NCI-H748 (cell line): ENCODE measurements at regions not wholly inside any gene's neighbourhood (a gene's known extent, or its start where the extent isn't known, plus 50 kb on each side); places are given as distances from the start of the nearest gene placed in this dataset.
A peak's percentile ranks its signal among the peaks of the same experiment; 100 is the strongest.
"Not testable (repeated sequence)": the region's sequence is repeated elsewhere in the genome, so short reads cannot be mapped to it uniquely, and the experiment has no call there.

Experiments used
- DNase-seq: peaks from one replicate; lab custom pipeline; 2025; ENCODE audit not compliant: unreplicated experiment; lab: John Stamatoyannopoulos, UW

DNA sequence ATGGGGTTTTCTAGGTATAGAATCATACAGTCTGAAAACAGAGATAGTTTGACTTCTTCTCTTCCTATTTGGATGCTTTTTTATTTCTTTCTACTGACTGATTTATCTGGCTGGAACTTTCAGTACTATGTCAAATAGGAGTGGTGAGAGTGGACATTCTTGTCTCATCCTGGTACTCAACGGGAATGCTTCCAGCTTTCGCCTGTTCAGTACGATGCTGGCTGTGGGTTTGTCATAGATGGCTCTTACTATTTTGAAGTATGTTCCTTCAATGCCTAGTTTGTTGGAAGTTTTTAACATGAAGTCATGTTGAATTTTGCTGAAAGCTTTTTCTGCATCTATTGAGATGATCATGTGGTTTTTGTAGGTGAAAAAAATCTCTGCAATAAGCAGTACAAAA is 730.4 kb downstream of the PLCL1 start:
- no peak for DNase-seq

DNA sequence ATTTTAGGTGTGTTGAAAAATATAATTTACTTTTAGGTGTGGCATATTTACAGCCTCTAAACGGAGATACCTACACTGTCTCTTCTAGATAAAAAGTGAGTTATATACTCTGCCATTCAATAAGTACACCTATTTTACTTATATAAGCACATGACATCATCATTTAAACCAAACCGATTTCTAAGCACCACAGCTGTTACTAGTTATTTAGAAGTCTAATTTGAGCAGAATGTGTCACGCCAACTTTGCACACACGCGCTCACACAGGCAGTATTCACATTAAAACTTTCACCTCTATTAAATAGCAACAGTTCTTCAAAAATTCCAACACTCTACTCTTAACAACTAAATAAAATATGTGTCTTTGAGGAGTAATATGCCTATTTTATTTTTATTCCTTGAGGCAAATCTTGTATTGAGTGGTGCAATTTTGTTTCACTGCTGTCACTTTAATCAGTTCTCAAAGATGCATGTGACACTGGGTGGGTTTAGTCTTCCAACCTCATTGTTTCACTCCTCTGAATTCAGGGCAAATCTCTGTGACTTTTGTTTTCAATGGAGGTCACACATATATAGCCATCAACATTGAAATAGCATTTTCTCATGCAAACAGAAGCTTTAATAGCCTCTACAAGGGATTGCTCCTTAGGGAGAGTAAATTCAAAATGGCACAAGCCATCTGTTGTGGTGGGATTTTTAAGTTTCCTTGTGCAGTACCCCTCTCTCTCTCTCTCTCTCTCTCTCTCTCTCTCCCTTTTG is 721.0 kb downstream of the PLCL1 start:
- no peak for DNase-seq

DNA sequence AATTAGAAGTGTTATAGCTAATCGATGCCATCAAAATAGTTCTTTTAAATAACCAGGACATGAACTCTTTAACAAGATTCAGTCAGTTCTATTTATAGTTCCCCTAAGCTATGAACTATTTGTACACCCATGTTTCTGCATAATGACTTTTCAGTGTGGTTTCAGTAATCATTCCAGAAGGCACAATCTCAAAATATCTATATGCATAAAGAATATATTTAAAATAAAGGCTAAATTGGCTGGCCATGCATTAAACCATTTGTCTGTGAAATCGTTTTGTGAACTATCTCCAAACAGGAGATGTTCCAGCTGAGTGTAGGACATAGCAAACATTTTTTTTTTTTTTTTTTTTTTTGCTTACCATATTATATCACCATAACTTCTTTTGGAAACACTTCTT is 719.3 kb downstream of the PLCL1 start:
- DNase-seq, result no peak

DNA sequence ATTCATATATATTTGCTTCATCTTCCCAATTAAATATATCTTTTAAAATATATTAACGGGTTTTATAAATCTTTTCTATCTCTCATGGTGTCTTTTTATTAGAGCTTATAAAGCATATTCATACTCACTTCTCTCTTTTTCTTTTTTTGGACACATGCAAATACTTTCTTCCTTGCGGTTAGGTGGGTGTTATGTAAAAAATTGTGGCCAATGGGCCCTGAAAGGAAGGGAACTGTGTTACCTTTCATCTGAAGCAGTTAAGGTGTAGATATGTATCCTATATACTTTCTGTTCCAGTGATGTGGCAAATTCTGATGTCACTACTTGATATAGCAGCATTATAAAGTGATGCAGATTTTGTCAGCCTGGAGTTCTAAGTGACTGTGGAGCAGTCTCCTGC is 714.5 kb downstream of the PLCL1 start:
- no peak for DNase-seq

DNA sequence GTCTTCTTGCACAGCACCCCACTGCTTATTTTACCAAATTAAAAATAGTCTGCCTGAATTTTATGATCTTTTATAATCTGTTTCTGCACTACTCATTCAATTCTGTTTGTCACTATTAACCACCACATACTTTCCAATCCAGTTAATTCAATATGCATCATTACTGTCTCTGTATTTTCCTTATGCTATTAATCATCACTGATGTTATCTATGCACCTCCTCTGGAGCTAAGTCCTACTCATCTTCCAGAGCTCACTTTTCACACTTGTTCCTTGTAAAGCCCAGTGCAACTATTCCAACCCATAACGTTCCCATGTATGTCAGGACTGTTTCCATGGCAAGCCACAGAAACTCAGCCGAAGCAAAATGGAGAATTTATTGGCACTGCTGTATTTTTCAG is 713.6 kb downstream of the PLCL1 start:
- DNase-seq, result no peak

DNA sequence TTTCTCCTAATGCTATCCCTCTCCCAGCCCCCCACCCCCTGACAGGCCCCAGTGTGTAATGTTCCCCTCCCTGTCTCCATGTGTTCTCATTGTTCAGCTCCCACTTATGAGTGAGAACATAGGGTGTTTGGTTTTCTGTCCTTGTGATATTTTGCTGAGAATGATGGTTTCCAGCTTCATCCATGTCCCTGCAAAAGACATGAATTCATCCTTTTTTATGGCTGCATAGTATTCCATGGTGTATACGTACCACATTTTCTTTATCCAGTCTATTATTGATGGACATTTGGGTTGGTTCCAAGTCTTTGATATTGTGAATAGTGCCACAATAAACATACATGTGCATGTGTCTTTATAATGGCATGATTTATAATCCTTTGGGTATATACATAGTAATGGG is 704.2 kb downstream of the PLCL1 start:
- DNase-seq, result not testable (repeated sequence)

DNA sequence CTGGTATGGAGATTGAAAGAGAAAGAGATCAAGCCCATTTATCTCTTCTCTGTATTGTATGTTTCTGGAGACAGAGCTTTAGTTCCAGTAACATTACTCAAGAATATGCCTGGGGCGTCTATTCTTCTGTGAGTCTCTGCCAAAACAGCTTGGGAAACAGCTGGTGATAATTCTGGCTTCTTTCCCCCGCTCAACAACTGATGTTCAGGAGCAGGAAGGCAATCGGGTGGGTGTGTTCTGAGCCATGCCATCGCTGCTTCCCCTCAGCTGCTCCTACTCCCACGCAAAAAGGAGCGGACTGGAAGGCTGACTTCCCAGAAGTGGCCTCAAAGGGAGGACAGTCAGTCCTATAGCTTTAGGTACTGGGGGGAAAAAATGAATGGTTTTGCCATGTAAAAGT is 695.1 kb downstream of the PLCL1 start:
- DNase-seq, result peak; percentile 9

DNA sequence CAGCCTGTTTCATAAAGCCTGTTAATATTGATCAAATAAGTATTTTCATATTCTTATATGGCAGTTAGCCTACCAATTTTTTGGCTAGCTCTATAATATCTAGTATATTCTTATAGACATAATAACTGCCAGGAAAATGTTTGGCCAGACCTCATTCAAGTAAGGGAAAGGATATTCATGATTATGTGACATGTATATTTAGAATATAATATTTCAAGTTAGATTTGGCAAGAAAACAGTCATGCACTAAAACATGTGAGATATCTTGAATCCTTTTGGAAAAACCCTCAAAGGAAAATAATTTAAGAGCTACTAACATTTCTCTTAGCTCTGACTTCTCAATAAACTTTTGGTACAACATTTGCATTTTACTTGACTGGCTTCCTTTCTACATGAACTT is 694.1 kb downstream of the PLCL1 start:
- no peak for DNase-seq

DNA sequence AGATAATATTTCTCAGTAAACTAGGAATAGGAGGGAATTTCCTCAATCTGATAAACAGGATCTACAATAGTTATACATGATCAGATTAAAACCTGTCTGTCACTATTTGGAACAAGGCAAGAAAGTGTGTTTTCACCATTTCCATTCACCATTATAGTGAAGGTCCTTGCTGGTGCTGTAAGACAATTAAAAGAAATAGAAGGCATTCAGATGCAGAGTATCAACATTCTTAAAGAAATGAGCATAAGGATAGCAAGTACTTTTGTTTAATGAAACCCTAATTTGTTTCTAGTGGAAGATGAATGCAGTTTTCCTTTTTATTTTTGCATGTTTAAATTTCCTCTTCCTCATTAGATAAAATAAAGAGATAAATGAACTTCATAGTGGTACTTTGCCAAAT is 693.7 kb downstream of the PLCL1 start:
- DNase-seq, result no peak

DNA sequence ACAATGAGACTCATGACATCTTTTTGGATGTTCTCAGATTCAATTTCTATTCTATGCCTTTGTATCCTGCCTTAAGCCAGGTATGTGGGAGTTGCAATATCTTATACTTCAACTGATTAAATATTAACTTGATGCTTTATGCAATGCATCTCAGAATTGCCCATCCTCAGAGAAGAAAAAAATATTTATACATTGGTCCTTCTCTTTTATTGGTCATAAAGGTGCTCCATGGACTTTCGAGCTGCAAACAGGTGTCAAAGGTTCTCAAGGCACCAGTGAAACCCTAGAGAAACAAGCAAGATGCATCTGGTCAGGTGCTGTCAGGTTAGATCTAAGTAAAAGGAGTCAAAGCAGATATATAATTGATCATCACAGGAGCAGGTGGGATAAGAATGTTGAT is 690.5 kb downstream of the PLCL1 start:
- no peak for DNase-seq

DNA sequence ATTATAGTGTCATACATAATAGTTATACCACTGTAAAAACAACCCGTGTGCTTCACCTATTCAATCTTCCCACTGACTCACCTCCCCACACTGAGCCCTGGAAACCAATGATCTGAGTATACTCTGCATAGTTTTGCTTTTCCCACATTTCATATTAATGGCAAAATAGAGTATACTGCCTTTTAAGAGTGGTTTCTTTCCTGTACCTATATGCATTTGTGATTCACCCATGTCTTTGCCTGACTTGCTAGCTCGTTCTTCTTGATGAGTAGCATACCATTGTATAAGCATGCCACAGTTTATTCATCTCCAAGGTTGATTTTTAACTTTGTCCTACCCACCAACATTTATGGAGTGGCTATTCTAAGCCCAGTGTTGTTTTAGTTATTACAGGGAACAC is 686.4 kb downstream of the PLCL1 start:
- no peak for DNase-seq

DNA sequence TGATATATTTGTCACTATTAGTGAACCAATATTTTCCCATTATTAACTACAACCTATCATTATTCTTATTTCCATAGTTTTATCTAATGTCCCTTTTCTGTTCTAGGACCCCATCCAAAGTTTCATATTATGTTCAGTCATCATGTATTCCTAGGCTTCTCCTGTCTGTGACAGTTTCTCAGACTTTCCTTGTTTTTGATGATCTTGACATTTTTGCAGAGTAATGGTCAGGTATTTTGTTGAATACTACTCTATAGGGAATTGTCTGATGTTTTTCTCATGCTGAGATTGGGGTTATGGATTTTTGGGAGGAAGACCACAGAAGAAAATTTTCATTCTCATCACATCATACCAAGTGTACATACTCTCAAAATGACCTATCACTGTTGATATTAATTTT is 684.6 kb downstream of the PLCL1 start:
- DNase-seq, result no peak

DNA sequence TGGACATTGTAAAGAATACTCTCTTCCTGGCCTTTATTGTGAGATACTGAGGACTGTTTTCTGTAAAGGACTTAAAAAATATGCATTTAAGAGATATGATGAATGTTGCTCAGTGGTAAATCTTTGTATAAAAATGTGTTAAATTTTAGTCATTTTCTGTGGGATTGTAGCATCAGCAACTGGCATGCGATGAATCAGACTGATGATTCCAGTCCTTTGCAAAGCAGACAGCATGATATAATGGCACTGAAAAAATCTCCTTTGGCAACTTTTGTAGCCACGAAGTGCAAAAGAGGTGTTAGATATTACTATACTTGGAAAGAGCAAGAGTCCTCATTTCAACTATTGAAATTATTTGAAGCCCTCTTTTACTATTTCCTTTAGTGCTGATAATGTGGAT is 678.7 kb downstream of the PLCL1 start:
- DNase-seq, result no peak

DNA sequence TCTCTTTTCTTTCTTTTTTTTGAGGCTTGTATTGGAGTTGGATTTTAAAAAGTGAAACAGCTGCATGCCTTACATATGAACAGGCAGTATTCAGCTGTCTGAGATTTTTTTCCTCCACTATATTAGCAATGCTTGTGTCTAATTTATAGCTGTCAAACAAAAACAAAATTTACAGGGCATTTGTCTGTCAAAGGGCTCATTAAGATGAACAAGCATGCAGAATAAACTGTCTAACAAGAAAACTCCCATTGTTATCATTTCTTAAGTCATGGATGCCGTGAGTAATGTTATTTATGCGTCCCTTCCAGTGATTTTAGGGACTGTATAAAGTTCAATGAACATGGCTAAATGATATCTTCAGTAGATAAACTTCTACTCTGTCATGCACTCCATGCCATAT is 674.7 kb downstream of the PLCL1 start:
- no peak for DNase-seq

DNA sequence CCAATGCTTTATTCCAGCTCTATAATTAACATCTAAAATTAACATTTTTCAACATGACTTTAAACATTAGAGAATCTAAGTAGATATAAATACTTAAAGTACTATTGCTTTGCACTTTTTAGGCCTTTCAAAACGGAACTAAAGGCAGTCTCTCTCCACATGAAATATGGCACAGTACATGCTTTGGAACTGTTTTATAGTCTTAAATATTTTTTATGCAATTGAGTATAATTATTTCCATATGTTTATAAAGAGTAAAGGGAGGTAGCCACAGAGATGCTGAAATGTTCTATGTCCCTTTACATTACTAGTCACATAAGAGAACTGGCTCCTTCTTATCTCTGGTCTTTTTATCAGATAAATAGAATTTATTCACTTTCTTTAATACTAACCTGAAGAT is 674.0 kb downstream of the PLCL1 start:
- no peak for DNase-seq

DNA sequence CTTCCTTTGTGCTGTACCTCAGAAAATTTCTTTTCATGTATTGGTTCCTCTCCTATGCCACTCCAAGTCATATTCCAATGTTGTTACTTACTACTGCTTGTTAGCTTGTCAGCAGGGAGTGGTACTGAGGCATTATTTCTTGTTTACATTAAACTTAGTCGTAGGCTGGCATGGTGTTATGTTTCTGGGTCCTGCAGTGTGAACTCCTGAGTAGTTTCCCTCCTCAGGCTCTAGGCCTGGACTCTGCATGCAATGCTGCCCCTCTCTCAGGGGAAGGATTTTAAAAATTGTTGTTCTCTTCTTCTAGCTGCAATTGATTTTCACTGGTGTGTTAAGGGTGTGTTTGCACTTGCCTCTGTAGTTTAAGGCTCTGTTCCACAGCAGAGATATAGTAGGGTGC is 671.6 kb downstream of the PLCL1 start:
- peak; percentile 51 for DNase-seq

DNA sequence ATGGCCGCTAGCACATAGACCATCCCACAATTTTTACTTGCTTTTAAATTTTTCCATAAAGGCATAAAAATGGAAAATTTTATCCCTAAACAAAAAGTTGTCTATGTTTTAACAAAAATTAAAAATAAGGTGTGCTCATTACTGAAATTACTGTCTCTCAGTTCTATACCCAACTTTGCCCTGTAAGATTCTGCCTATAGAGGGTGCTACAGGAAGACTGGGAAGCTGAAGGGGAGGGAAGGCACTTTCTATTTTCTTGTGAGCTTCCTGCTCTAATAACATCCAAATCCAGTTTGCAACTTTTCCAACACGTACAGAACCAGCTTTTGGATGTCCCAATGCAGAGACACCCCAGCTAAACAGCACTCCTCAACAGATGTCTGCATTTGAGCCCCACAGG is 666.9 kb downstream of the PLCL1 start:
- peak; percentile 41 for DNase-seq

DNA sequence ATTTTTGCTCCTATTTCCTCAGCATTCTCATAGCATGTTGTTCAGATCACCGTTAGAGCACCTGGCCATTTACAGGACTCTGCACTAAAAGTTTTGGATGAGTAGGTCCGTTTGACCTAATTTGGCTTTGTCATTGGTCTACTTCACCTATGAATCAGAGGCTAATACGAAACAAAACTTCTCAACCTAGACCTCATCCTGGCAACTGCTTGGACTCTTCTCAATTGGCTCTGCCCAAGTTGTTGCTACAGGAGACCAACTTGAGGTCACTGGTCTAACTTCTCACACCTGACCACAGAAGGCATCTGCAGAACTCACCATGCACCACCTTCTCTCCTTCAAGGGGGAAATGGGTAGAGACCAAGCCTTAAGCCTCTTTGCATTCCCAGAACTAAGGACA is 663.7 kb downstream of the PLCL1 start:
- DNase-seq, result no peak

DNA sequence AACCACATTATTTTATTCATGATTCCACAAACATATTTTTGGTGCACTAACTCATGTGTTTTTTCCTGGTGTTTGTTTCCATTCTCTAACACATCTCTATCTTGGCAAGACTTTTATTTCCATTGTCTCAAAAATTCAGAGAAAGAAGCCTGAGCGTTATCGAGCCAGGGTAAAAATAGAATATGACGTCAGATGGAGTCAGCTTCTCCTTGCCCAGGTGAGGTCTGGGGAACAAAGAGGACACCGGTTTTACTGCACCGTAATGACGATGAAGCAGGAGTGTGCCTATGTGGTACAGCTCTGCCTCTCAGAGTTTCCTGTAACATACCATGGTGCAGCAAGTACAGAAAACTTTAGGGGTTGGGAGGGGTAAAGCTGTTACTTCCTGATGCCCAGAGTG is 661.6 kb downstream of the PLCL1 start:
- DNase-seq, result peak; percentile 28

DNA sequence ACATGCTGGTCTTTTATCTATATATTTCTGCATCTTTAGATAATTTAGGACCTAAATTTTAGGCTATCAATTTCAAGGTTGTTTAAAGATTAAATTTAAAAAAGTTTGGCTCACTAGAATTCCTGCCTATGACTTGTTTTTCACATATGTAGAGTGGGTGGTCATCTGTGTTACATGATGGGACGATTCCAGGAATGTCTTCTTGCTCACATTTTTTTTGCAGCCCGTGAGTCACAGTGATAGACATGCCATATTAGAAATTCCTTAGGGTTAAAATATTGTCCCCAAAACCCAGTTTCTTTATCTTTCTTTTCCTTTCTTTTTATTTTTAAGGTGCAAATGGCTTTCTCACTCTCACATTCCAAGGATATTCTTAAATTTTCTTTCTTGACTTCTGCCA is 652.0 kb downstream of the PLCL1 start:
- DNase-seq, result no peak

DNA sequence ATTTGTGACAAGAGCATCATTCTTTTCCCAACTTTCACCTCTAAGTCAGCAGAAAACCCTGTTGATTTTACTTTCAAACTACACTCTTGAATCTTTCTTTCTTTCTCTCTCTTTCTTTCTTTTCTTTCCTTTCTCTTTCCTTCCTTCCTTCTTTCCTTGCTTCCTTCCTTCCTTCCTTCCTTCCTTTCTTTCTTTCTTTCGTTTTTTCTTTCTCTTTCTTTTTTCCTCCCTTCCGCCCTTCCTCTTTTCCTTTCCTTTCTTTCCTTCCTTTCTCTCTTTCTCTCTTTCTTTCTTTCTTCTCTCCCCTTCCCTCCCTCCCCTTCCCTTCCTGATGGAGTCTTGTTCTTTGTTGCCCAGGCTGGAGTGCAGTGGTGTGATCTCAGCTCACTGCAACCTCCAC is 649.5 kb downstream of the PLCL1 start:
- no peak for DNase-seq

DNA sequence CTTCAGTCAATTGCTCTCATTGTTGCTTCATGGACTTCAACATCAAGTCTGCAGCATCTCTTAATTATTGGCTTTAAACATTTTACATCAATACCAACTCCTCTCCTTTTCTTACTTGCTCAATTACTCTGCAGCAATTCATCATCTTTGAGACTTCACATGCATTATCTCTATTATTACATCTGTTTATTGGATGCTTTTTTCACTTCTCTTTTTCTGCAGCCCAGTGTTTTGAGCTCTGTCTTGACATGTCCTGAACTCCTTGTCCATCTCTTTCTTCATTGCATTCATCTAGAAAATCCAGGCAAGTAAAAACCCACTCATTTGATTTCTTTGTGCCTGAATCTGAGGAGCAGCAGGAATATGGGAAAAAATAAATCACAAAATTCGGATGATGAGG is 647.9 kb downstream of the PLCL1 start:
- DNase-seq, result no peak

DNA sequence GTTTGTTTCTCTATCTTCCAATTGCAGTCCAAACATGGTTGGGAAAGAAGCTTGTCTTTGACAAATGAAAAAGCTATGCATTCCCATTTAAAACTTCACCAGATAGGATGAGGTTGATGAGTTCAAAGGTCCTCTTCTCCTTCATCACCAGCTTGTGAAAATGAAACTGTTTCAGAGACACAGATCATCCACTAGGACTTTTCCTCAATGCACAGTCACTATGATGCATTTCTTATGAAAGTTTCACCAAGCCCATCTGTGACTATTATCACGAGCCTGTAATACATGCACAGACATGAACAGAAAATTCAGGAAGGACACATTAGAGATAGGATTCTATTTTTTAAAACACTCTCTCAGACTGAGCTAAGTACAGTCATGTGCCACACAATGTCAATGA is 644.4 kb downstream of the PLCL1 start:
- DNase-seq, result no peak
